ENCODE measurements at regions not wholly inside any gene's neighbourhood (a gene's known extent, or its start where the extent isn't known, plus 50 kb on each side); places are given as distances from the start of the nearest gene placed in this dataset.
A peak's percentile ranks its signal among the peaks of the same experiment; 100 is the strongest.

DNA sequence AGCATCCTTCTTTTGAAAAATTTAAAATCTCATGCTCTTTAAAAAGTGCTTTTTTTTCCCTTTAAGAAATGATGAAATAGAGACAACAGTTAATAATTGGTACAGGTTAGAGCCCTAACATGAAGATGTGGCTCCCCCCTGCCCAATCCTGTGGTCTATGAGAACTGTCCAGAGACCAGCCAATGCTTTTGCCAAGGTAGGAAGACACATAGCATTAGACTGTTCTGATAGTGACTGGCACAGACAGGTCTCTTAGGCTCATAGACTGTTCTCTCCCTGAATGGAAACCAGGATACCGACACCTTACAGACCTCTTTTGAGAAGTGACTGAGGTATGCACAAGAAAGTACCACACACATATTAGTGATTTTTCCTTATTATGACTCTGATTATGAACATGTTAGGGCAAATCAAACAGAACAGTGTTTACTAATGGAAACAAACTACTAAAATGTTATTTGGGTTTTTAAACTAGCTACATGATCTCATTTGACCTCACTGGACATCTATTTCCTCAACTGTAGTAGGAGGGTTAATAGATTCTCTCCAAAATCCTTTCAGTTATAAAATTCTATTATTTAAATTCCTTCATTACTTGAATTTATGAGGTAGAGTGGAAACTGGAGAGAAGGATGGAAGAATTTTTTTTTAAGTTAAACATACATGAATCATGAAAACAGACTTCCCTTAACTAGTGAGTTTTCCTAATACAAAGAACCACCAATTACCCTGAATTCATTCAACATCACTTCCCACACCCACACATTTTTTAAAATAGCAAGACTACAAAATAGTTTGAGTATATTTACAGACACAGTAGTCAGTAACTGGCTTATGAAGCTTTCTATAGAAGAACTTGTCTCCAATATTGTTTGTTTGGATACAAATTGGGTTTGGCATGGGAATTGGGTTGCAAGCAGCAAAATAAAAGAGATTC, 120.4 kb downstream of the OGFRL1 start:
- no peaks in the 10 kb centered on the region for H3K9me3 ChIP-seq (ENCODE audit: control insufficient read depth in 2 of 2, low read length in 2 of 2)
- H3K4me3 ChIP-seq (ENCODE audit: low read length in 2 of 2), result no peak overlapping the region
- H3K27me3 ChIP-seq (ENCODE audit: control insufficient read depth in 1 of 2, insufficient read depth in 2 of 2, low read length in 2 of 2), result no peaks in the 10 kb centered on the region
- H3K4me1 ChIP-seq (ENCODE audit: control insufficient read depth, insufficient read depth, low read length), result peaks cover 12% of the 10 kb centered on the region
- no peak overlapping the region for H3K27ac ChIP-seq (ENCODE audit: low read length)
- no peak overlapping the region for H3K9ac ChIP-seq (ENCODE audit: low read length in 2 of 2)
- peaks cover 0 to 2% of the 10 kb centered on the region in 2 donors for H3K36me3 ChIP-seq (ENCODE audit: control insufficient read depth in 2 of 2, insufficient read depth in 2 of 2, low read length in 2 of 2)

DNA sequence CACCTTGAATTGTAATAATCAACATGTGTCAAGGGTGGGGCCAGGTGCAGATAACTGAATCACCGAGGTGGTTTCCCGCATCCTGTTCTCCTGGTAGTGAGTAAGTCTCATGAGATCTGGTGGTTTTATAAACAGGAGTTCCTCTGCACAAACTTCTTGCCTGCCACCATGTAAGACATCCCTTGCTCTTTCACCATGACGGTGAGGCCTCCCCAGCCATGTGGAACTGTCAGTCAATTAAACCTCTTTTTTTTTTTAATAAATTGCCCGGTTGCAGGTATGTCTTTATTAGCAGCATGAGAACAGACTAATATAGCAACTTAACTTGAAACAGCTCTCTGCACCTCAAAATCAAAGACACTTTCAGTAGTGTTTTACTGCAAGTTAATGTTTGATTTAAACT, 121.6 kb downstream of the OGFRL1 start:
- H3K27ac ChIP-seq (ENCODE audit: low read length), result no peak overlapping the region
- no peaks in the 10 kb centered on the region for H3K27me3 ChIP-seq (ENCODE audit: control insufficient read depth in 1 of 2, insufficient read depth in 2 of 2, low read length in 2 of 2)
- H3K4me1 ChIP-seq (ENCODE audit: control insufficient read depth, insufficient read depth, low read length), result peaks cover 8% of the 10 kb centered on the region
- no peaks in the 10 kb centered on the region for H3K9me3 ChIP-seq (ENCODE audit: control insufficient read depth in 2 of 2, low read length in 2 of 2)
- H3K4me3 ChIP-seq (ENCODE audit: low read length in 2 of 2), result no peak overlapping the region
- no peak overlapping the region for H3K9ac ChIP-seq (ENCODE audit: low read length in 2 of 2)
- peaks cover 3% of the 10 kb centered on the region in 2 donors for H3K36me3 ChIP-seq (ENCODE audit: control insufficient read depth in 2 of 2, insufficient read depth in 2 of 2, low read length in 2 of 2)

DNA sequence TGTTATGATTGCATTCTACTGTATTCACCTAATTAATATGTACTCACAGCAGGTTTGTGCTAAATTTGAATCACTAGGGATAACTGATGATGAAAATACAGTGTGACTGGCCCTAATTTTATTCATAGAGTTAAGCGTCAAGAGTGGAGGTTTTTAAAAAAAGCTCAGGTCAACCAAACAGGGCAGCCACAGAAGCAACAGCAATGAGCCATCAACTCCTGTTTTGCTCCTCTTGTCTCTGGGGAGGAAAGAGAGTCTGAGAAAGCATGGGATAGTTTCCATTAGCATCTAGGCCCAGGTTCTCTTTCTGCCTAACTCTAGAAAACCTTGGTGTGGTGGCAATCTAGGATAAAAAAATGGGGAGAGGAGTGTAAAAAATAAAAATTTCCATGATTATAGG, 122.1 kb downstream of the OGFRL1 start:
- H3K4me3 ChIP-seq (ENCODE audit: low read length in 2 of 2), result no peak overlapping the region
- H3K4me1 ChIP-seq (ENCODE audit: control insufficient read depth, insufficient read depth, low read length), result peaks cover 10% of the 10 kb centered on the region
- H3K36me3 ChIP-seq (ENCODE audit: control insufficient read depth in 2 of 2, insufficient read depth in 2 of 2, low read length in 2 of 2), result peaks cover 8% of the 10 kb centered on the region in 2 donors
- no peaks in the 10 kb centered on the region for H3K9me3 ChIP-seq (ENCODE audit: control insufficient read depth in 2 of 2, low read length in 2 of 2)
- no peak overlapping the region for H3K27ac ChIP-seq (ENCODE audit: low read length)
- no peaks in the 10 kb centered on the region for H3K27me3 ChIP-seq (ENCODE audit: control insufficient read depth in 1 of 2, insufficient read depth in 2 of 2, low read length in 2 of 2)
- H3K9ac ChIP-seq (ENCODE audit: low read length in 2 of 2), result no peak overlapping the region

DNA sequence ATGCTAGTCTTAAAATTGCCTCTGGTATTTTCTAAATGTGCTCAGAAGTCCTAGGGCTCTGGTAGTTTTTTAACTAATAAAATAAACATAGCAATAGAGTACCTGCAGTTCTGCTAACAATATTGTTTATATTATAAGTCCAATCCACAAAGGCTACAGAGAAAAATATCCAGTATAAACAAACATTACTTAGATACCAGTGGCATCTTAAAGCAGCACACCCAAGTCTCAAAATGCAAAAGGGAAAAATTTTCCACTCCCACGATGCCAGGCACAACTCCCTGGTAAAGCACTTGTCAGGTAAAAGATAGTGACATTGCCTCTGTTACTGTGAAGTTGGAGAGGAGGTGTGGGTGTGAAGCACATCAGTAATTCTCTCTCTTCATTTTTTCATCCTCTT, 123.3 kb downstream of the OGFRL1 start:
- peak overlapping the region; percentile 58 for H3K27ac ChIP-seq (ENCODE audit: low read length)
- H3K9ac ChIP-seq (ENCODE audit: low read length in 2 of 2), result no peak overlapping the region
- no peaks in the 10 kb centered on the region for H3K27me3 ChIP-seq (ENCODE audit: control insufficient read depth in 1 of 2, insufficient read depth in 2 of 2, low read length in 2 of 2)
- H3K4me3 ChIP-seq (ENCODE audit: low read length in 2 of 2), result peak overlapping the region; percentile 15 to 52
- peaks cover 13 to 16% of the 10 kb centered on the region in 2 donors for H3K36me3 ChIP-seq (ENCODE audit: control insufficient read depth in 2 of 2, insufficient read depth in 2 of 2, low read length in 2 of 2)
- H3K9me3 ChIP-seq (ENCODE audit: control insufficient read depth in 2 of 2, low read length in 2 of 2), result no peaks in the 10 kb centered on the region
- peaks cover 10% of the 10 kb centered on the region for H3K4me1 ChIP-seq (ENCODE audit: control insufficient read depth, insufficient read depth, low read length)

DNA sequence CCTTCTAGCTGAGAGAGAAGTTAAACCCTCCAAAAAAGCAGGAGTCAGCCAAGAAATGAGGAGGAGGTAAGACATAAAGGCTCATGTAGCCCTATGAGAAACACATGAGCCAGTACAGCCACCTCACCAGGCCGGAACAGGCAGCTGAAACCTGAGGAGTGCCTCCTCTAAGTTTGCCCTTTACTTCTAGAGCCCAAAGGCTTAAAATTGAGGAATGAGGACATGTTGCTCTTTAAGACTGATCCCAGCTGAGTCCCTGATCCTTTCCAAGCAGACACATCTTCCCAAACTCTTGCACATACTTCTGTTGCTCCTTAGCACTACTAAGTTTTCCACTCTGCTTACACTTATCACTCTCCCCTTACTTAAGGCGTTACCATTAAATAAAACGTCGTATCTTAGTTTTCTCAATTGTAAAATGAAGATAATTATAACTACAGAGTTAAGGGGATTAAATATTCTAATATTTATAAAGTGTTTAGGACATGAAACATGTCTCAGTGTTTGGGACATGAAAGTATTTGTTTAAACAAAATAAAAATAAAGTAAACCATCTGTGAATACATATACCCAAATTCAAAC, 124.0 kb downstream of the OGFRL1 start:
- no peaks in the 10 kb centered on the region for H3K27me3 ChIP-seq (ENCODE audit: control insufficient read depth in 1 of 2, insufficient read depth in 2 of 2, low read length in 2 of 2)
- no peaks in the 10 kb centered on the region for H3K9me3 ChIP-seq (ENCODE audit: control insufficient read depth in 2 of 2, low read length in 2 of 2)
- peak overlapping the region; percentile 58 for H3K27ac ChIP-seq (ENCODE audit: low read length)
- peaks cover 15 to 18% of the 10 kb centered on the region in 2 donors for H3K36me3 ChIP-seq (ENCODE audit: control insufficient read depth in 2 of 2, insufficient read depth in 2 of 2, low read length in 2 of 2)
- H3K4me3 ChIP-seq (ENCODE audit: low read length in 2 of 2), result peak overlapping the region; percentile 15 to 52
- H3K4me1 ChIP-seq (ENCODE audit: control insufficient read depth, insufficient read depth, low read length), result peaks cover 8% of the 10 kb centered on the region
- H3K9ac ChIP-seq (ENCODE audit: low read length in 2 of 2), result peak overlapping the region in 1 of 2 donors; percentile 37

DNA sequence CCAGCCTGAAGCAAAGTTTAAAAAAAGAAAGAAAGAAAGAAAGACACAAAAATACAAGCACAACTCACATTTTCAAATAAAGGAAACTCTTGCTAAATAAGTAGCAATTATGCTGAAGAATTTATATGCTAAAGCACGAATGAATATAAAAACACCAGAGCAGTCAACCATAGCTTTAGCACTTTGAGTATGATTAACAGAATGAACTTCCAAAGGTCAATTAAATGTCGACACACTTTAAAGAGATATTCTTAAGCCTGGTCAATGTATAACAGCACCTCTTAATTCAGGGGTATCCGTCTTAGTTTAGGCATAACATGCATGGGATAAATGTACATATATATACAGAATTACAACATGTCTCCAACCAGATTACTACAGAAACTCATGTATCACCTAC, 125.9 kb downstream of the OGFRL1 start:
- H3K27ac ChIP-seq (ENCODE audit: low read length), result no peak overlapping the region
- H3K9me3 ChIP-seq (ENCODE audit: control insufficient read depth in 2 of 2, low read length in 2 of 2), result no peaks in the 10 kb centered on the region
- H3K4me1 ChIP-seq (ENCODE audit: control insufficient read depth, insufficient read depth, low read length), result peaks cover 5% of the 10 kb centered on the region
- H3K4me3 ChIP-seq (ENCODE audit: low read length in 2 of 2), result peak overlapping the region in 1 of 2 donors; percentile 9
- H3K27me3 ChIP-seq (ENCODE audit: control insufficient read depth in 1 of 2, insufficient read depth in 2 of 2, low read length in 2 of 2), result no peaks in the 10 kb centered on the region
- H3K36me3 ChIP-seq (ENCODE audit: control insufficient read depth in 2 of 2, insufficient read depth in 2 of 2, low read length in 2 of 2), result peaks cover 15 to 18% of the 10 kb centered on the region in 2 donors
- H3K9ac ChIP-seq (ENCODE audit: low read length in 2 of 2), result no peak overlapping the region

DNA sequence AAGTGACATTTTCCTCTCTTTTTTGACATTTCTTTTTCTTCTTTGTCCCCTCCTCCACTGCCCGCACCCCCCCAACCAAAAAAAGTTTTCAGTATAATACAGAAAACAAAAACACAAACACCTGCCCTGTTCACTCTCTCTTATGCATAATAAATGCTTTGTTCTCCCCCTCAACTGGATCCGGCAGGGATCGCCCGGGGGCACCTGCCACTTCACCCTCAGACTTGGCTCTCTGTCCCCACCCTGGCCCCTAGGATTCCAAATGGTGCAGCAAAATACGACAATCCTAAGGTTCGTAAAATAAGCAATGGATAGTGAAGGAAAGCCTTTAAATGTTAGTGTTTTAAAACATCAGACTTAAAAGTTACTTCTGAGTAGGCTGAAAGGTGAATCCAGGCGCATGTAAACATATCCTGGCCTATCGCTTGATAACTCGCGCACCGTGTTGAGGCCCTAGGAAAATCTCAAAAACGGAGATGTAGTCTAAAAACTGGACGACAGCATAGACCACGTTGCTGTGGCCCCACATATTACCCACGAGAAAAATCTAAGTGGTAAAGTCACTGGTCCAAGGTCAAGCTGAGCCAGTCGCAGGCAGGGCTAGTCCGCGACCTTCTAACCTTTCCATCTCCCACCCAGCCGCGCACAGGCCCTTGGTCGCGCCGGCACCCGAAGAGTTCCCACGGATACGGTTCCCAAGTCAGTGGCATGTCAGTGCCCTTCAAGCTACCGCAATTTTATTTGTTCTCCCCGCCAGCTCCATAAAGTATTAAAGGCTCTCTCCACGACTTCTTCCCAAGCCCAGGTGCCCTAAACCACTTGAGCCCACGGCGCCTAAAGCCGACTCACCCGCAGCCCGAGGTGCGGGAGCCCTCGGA, 130.8 kb downstream of the OGFRL1 start:
- peaks cover 13 to 18% of the 10 kb centered on the region in 2 donors for H3K36me3 ChIP-seq (ENCODE audit: control insufficient read depth in 2 of 2, insufficient read depth in 2 of 2, low read length in 2 of 2)
- peak overlapping the region; percentile 84 for H3K27ac ChIP-seq (ENCODE audit: low read length)

DNA sequence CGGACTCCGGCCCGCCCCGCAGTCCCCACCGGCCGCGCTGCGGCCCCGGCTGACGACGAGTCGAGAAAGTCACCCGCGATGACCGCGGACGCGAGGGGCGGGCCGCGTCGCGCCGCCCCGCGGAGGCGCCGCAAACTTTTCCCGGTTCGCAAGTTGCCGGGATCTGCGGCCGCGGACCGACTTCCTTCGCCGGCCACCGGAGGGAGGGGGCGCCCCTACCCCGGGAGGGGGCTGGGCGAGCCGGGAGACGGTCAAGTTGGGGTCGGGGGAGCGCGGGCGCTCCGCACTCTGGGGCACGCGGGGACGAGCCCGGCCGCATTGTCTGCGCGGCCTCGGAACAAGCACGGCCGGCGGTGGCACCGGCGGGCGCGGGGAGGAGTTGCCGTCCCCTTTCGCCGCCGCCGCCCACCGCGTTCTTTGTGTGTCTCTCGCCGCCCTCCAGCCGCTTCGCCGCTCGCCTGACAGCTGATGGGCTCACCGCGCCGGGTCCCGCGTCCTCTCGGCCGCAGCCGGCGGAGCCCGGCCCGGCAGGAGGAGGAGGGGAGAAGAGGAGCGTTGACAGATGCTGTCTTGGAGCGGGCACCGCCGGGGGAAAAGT, 131.6 kb downstream of the OGFRL1 start:
- Histone ChIP-seq H3K4me3 (ENCODE audit: low read length in 2 of 2) (peak overlapping the region; percentile 86 to 92), H3K4me1 (ENCODE audit: control insufficient read depth, insufficient read depth, low read length) (peaks cover 6% of the 10 kb centered on the region), H3K27me3 (ENCODE audit: control insufficient read depth in 1 of 2, insufficient read depth in 2 of 2, low read length in 2 of 2) (no peaks in the 10 kb centered on the region), H3K9me3 (ENCODE audit: control insufficient read depth in 2 of 2, low read length in 2 of 2) (no peaks in the 10 kb centered on the region), H3K9ac (ENCODE audit: low read length in 2 of 2) (peak overlapping the region; percentile 88 to 92), H3K27ac (ENCODE audit: low read length) (peak overlapping the region; percentile 84), H3K36me3 (ENCODE audit: control insufficient read depth in 2 of 2, insufficient read depth in 2 of 2, low read length in 2 of 2) (peaks cover 12 to 15% of the 10 kb centered on the region in 2 donors)

More for the DNA sequence above, 130.8 kb downstream of the OGFRL1 start:
- Histone ChIP-seq H3K9me3 (ENCODE audit: control insufficient read depth in 2 of 2, low read length in 2 of 2) (no peaks in the 10 kb centered on the region), H3K4me1 (ENCODE audit: control insufficient read depth, insufficient read depth, low read length) (peaks cover 7% of the 10 kb centered on the region), H3K27me3 (ENCODE audit: control insufficient read depth in 1 of 2, insufficient read depth in 2 of 2, low read length in 2 of 2) (no peaks in the 10 kb centered on the region), H3K4me3 (ENCODE audit: low read length in 2 of 2) (peak overlapping the region; percentile 86 to 92), H3K9ac (ENCODE audit: low read length in 2 of 2) (peak overlapping the region; percentile 88 to 92)

DNA sequence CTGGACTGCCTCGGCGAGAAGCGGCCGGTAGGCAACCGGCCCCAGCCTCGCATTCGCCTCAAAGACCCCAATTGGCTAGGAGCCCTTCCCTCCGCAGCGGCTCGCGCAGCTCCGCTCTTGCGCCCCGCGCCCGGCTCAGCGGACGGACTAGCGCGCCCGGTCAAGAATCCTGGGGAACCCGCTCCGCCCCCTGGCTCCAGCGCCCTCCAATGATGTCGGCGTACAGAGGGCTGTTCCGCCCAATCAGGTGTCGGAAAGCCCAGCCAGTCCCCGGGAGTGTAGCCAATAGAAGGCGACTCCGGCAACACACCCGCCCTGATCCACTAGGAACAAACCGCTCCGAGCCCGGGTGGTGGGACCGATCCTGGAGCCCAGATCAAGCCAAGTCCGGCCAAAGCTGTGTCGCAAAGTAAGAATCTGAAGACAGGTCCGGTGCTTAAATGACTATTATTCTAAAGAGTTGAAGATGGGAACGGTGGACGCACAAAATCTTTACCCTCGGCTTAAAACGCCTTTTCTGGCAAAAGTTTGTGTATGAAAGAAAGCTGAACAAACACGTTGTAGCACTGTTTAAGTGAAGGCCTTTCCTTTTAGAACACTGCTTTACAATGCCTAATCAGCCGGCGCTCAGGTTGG, 132.2 kb downstream of the OGFRL1 start:
- Histone ChIP-seq H3K9me3 (ENCODE audit: control insufficient read depth in 2 of 2, low read length in 2 of 2) (no peaks in the 10 kb centered on the region), H3K36me3 (ENCODE audit: control insufficient read depth in 2 of 2, insufficient read depth in 2 of 2, low read length in 2 of 2) (peaks cover 7 to 9% of the 10 kb centered on the region in 2 donors), H3K27ac (ENCODE audit: low read length) (peak overlapping the region; percentile 84), H3K4me1 (ENCODE audit: control insufficient read depth, insufficient read depth, low read length) (peaks cover 4% of the 10 kb centered on the region), H3K4me3 (ENCODE audit: low read length in 2 of 2) (peak overlapping the region; percentile 87 to 92), H3K27me3 (ENCODE audit: control insufficient read depth in 1 of 2, insufficient read depth in 2 of 2, low read length in 2 of 2) (no peaks in the 10 kb centered on the region), H3K9ac (ENCODE audit: low read length in 2 of 2) (peak overlapping the region; percentile 88 to 92)

All from stomach smooth muscle (tissue), 2 donors.